Keratinocyte (primary cell): ENCODE measurements at regions not wholly inside any gene's neighbourhood (a gene's known extent, or its start where the extent isn't known, plus 50 kb on each side); places are given as distances from the start of the nearest gene placed in this dataset.

ENCODE experiments used
- EZH2 ChIP-seq: IDR thresholded peaks from one replicate; pipeline ENCODE4 v1.6.1; 2012; ENCODE audit warnings: inconsistent platforms, mild to moderate bottlenecking, low read length, moderate library complexity
- TF ChIP-seq, protein P1 (sequence below), 3 experiments: IDR thresholded peaks in 1 of 3; conservative IDR thresholded peaks in 1 of 3; optimal IDR thresholded peaks in 1 of 3; 2 replicates in 2 of 3; 3 replicates in 1 of 3; pipeline versions ENCODE3 to v1.5.1; 2011; ENCODE audit warnings: low read length in 3 of 3, mild to moderate bottlenecking in 3 of 3, moderate library complexity in 2 of 3, control low read depth in 1 of 3, inconsistent platforms in 1 of 3; ENCODE audit not compliant: insufficient read depth in 2 of 3; ENCODE audit errors: extremely low read depth in 1 of 3

- no peak for TF ChIP-seq EZH2
- TF ChIP-seq, protein P1, sequence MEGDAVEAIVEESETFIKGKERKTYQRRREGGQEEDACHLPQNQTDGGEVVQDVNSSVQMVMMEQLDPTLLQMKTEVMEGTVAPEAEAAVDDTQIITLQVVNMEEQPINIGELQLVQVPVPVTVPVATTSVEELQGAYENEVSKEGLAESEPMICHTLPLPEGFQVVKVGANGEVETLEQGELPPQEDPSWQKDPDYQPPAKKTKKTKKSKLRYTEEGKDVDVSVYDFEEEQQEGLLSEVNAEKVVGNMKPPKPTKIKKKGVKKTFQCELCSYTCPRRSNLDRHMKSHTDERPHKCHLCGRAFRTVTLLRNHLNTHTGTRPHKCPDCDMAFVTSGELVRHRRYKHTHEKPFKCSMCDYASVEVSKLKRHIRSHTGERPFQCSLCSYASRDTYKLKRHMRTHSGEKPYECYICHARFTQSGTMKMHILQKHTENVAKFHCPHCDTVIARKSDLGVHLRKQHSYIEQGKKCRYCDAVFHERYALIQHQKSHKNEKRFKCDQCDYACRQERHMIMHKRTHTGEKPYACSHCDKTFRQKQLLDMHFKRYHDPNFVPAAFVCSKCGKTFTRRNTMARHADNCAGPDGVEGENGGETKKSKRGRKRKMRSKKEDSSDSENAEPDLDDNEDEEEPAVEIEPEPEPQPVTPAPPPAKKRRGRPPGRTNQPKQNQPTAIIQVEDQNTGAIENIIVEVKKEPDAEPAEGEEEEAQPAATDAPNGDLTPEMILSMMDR (optimal IDR thresholded peaks at IDR 0.05 in 1 of 3, IDR thresholded peaks at IDR 0.05 in 1 of 3, conservative IDR thresholded peaks at IDR 0.05 in 1 of 3; ENCODE audit: extremely low read depth in 1 of 3, insufficient read depth in 2 of 3, low read length in 3 of 3) = no peak
Observed at GRCh38 chr2:147577998-147578380, 266.8 kb upstream of the ACVR2A start.
